ENCODE measurements at regions not wholly inside any gene's neighbourhood (a gene's known extent, or its start where the extent isn't known, plus 50 kb on each side); places are given as distances from the start of the nearest gene placed in this dataset.

GRCh38 chr3:40723083-40723660, 198.4 kb downstream of the ZNF621 start:
- Histone ChIP-seq H3K27me3 (ENCODE audit: insufficient read depth, low read depth, severe bottlenecking) (peaks cover 3% of the 10 kb centered on the region), H3K4me3 (ENCODE audit: low read depth, low read length) (no peak overlapping the region), H3K9me3 (ENCODE audit: severe bottlenecking) (no peaks in the 10 kb centered on the region), H3K27ac (no peak overlapping the region), H3K36me3 (no peaks in the 10 kb centered on the region)
- TF ChIP-seq CTCF (IDR thresholded peaks at IDR 0.05; ENCODE audit: low read depth, low read length) = no peak
- no peak for DNase-seq

GRCh38 chr3:40725031-40725430, 200.3 kb downstream of the ZNF621 start:
- H3K36me3 ChIP-seq = no peaks in the 10 kb centered on the region
- TF ChIP-seq CTCF (IDR thresholded peaks at IDR 0.05; ENCODE audit: low read depth, low read length) = no peak
- H3K9me3 ChIP-seq (ENCODE audit: severe bottlenecking) = no peaks in the 10 kb centered on the region
- H3K4me3 ChIP-seq (ENCODE audit: low read depth, low read length) = no peak overlapping the region
- H3K27ac ChIP-seq = no peak overlapping the region
- H3K27me3 ChIP-seq (ENCODE audit: insufficient read depth, low read depth, severe bottlenecking) = peaks cover 3% of the 10 kb centered on the region
- no peak for DNase-seq

- Histone ChIP-seq H3K27ac (no peak overlapping the region), H3K36me3 (no peaks in the 10 kb centered on the region), H3K4me3 (ENCODE audit: low read depth, low read length) (no peak overlapping the region), H3K9me3 (ENCODE audit: severe bottlenecking) (no peaks in the 10 kb centered on the region), H3K27me3 (ENCODE audit: insufficient read depth, low read depth, severe bottlenecking) (no peaks in the 10 kb centered on the region)
- no peak for DNase-seq
- no peak for TF ChIP-seq CTCF (IDR thresholded peaks at IDR 0.05; ENCODE audit: low read depth, low read length)
Measured at GRCh38 chr3:40731445-40731844, 206.7 kb downstream of the ZNF621 start.

- no peaks in the 10 kb centered on the region for H3K36me3 ChIP-seq
- peak; percentile 29; the same call in 1 of the 2 replicates for TF ChIP-seq CTCF (IDR thresholded peaks at IDR 0.05; ENCODE audit: low read depth, low read length)
- no peaks in the 10 kb centered on the region for H3K27me3 ChIP-seq (ENCODE audit: insufficient read depth, low read depth, severe bottlenecking)
- DNase-seq = no peak
- no peak overlapping the region for H3K27ac ChIP-seq
- no peaks in the 10 kb centered on the region for H3K9me3 ChIP-seq (ENCODE audit: severe bottlenecking)
- no peak overlapping the region for H3K4me3 ChIP-seq (ENCODE audit: low read depth, low read length)
Measured at GRCh38 chr3:40736943-40737342, 212.2 kb downstream of the ZNF621 start.

GRCh38 chr3:40737343-40737742, 212.6 kb downstream of the ZNF621 start:
- DNase-seq = no peak
- no peak for TF ChIP-seq CTCF (IDR thresholded peaks at IDR 0.05; ENCODE audit: low read depth, low read length)
- no peaks in the 10 kb centered on the region for H3K9me3 ChIP-seq (ENCODE audit: severe bottlenecking)
- no peaks in the 10 kb centered on the region for H3K36me3 ChIP-seq
- H3K4me3 ChIP-seq (ENCODE audit: low read depth, low read length) = no peak overlapping the region
- no peak overlapping the region for H3K27ac ChIP-seq
- H3K27me3 ChIP-seq (ENCODE audit: insufficient read depth, low read depth, severe bottlenecking) = no peaks in the 10 kb centered on the region

- no peaks in the 10 kb centered on the region for H3K9me3 ChIP-seq (ENCODE audit: severe bottlenecking)
- no peak for TF ChIP-seq CTCF (IDR thresholded peaks at IDR 0.05; ENCODE audit: low read depth, low read length)
- no peaks in the 10 kb centered on the region for H3K36me3 ChIP-seq
- no peaks in the 10 kb centered on the region for H3K27me3 ChIP-seq (ENCODE audit: insufficient read depth, low read depth, severe bottlenecking)
- no peak overlapping the region for H3K27ac ChIP-seq
- no peak for DNase-seq
- no peak overlapping the region for H3K4me3 ChIP-seq (ENCODE audit: low read depth, low read length)
Measured at GRCh38 chr3:40739971-40740370, 215.2 kb downstream of the ZNF621 start.
